ENCODE measurements at regions not wholly inside any gene's neighbourhood (a gene's known extent, or its start where the extent isn't known, plus 50 kb on each side); places are given as distances from the start of the nearest gene placed in this dataset.

DNA sequence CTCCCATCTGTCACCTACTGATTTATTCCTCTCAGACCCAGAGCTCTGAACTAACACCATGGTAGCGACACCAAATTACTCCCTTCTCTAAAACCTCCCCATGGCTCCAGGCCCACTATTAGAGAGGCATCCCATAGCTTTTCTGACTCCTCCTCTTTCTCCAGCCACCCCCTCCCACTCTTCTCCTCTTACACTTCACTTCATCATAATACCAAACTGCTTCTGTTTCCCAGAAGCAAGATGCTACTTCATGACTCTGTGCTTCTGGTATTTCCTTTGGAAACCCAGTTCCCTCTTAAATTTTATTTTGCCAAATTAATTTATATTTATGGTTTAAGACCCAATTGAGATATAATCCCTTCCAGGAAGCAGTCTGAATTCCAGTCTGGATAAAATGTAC lies 465.1 kb upstream of the PDZRN3 start:
- H3K79me1 ChIP-seq (ENCODE audit: insufficient read depth, low read depth, low read length, poor library complexity, severe bottlenecking), result no peaks in the 10 kb centered on the region
- no CpG with 5 or more reads among the region's 1 CpG for WGBS (ENCODE audit: extremely low coverage, insufficient read length, low lambda C conversion rate)

More for the DNA sequence above, 465.1 kb upstream of the PDZRN3 start:
- H3K27me3 ChIP-seq (ENCODE audit: insufficient read depth, low read length), result no peaks in the 10 kb centered on the region; the same call in 1 of the 2 replicates
- H3K4me1 ChIP-seq (ENCODE audit: insufficient read depth, low read length), result no peaks in the 10 kb centered on the region
- H3K4ac ChIP-seq (ENCODE audit: low read depth, low read length), result no peak overlapping the region
- H2BK5ac ChIP-seq (ENCODE audit: insufficient read length, low read length), result no peak overlapping the region
- no peak overlapping the region for H2BK12ac ChIP-seq (ENCODE audit: insufficient read length, low read depth, low read length)
- no peak overlapping the region for H4K91ac ChIP-seq (ENCODE audit: insufficient read length, low read depth, low read length)
- Mint-ChIP-seq H3K4me3 (no peak overlapping the region), H3K4me1 (peaks cover 0 to 3% of the 10 kb centered on the region in 2 experiments; a peak in 1 of 4 replicates), H3K36me3 (ENCODE audit: insufficient read depth in 1 of 3, low read depth in 3 of 3) (no peaks in the 10 kb centered on the region), H3K27me3 (ENCODE audit: low read depth) (no peaks in the 10 kb centered on the region), H3K27ac (no peak overlapping the region), H3K9me3 (no peaks in the 10 kb centered on the region)
- no peak for DNase-seq
- no peaks in the 10 kb centered on the region for H3K79me2 ChIP-seq (ENCODE audit: insufficient read depth, low read length)
- no peak overlapping the region for H3K23ac ChIP-seq (ENCODE audit: insufficient read length, low read depth, low read length)
- no peak for TF ChIP-seq CTCF (conservative IDR thresholded peaks at IDR 0.05)
- H3K27ac ChIP-seq (ENCODE audit: insufficient read length, low read depth, low read length), result no peak overlapping the region
- H2BK15ac ChIP-seq (ENCODE audit: low read depth, low read length), result no peak overlapping the region
- H3K14ac ChIP-seq (ENCODE audit: insufficient read depth, low read length), result no peak overlapping the region
- no peak overlapping the region for H3K18ac ChIP-seq (ENCODE audit: insufficient read length, low read depth, low read length)
- H4K20me1 ChIP-seq (ENCODE audit: control insufficient read depth, insufficient read depth, insufficient read length), result no peaks in the 10 kb centered on the region
- H2BK20ac ChIP-seq (ENCODE audit: low read depth, low read length, poor library complexity, severe bottlenecking), result no peak overlapping the region
- no peak overlapping the region for H2AK5ac ChIP-seq (ENCODE audit: insufficient read length, low read length)
- no peak overlapping the region for H3K4me2 ChIP-seq (ENCODE audit: insufficient read depth, insufficient read length, low read length)
- H2BK120ac ChIP-seq (ENCODE audit: low read depth, low read length, poor library complexity, severe bottlenecking), result no peak overlapping the region
- no peak overlapping the region for H4K5ac ChIP-seq (ENCODE audit: insufficient read length, low read depth, low read length)
- H4K8ac ChIP-seq (replicated peaks; ENCODE audit: insufficient read length, low read depth, low read length), result no peak overlapping the region
- H3K9ac ChIP-seq (ENCODE audit: extremely low read depth, insufficient read length, low read length), result no peak overlapping the region
- H3T11ph ChIP-seq (ENCODE audit: low read length), result no peak overlapping the region
- no peak overlapping the region for H2AFZ ChIP-seq (ENCODE audit: low read length)
- H3K56ac ChIP-seq (ENCODE audit: insufficient read length, low read depth, low read length), result no peak overlapping the region
- no peaks in the 10 kb centered on the region for H3K23me2 ChIP-seq (ENCODE audit: insufficient read length, low read depth, low read length, poor library complexity, severe bottlenecking)
- no peaks in the 10 kb centered on the region for H3K9me3 ChIP-seq (ENCODE audit: control insufficient read depth, low read depth, low read length)

All from H9 (cell line).